ENCODE measurements at regions not wholly inside any gene's neighbourhood (a gene's known extent, or its start where the extent isn't known, plus 50 kb on each side); places are given as distances from the start of the nearest gene placed in this dataset.

DNA sequence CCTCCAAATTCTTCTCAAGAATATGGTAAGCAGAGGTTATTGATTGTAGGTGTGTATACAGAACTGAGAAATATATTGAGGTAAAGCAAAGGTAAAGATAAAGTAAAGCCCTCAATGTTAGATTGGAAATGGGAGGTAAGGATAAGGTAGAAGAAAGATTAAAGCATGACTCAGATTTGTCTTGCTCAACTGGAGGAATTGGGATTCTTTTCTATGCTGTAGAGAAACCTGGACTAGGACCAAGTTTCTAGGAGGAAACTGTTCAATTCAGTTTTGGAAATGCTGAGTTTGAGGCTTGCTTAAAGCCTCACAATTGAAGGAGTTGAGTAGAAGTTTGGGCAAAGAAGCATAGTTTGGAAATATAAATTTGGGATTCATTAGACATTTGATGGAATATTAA, 634.0 kb upstream of the PTCHD4 start:
- no peak overlapping the region for H3K27ac Mint-ChIP-seq (ENCODE audit: unreplicated experiment)
- no peak for DNase-seq (ENCODE audit: low read depth, low spot score)
- no peak overlapping the region for H3K4me3 Mint-ChIP-seq
- TF ChIP-seq, protein P1, sequence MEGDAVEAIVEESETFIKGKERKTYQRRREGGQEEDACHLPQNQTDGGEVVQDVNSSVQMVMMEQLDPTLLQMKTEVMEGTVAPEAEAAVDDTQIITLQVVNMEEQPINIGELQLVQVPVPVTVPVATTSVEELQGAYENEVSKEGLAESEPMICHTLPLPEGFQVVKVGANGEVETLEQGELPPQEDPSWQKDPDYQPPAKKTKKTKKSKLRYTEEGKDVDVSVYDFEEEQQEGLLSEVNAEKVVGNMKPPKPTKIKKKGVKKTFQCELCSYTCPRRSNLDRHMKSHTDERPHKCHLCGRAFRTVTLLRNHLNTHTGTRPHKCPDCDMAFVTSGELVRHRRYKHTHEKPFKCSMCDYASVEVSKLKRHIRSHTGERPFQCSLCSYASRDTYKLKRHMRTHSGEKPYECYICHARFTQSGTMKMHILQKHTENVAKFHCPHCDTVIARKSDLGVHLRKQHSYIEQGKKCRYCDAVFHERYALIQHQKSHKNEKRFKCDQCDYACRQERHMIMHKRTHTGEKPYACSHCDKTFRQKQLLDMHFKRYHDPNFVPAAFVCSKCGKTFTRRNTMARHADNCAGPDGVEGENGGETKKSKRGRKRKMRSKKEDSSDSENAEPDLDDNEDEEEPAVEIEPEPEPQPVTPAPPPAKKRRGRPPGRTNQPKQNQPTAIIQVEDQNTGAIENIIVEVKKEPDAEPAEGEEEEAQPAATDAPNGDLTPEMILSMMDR (conservative IDR thresholded peaks at IDR 0.05), result no peak
- no peaks in the 10 kb centered on the region for H3K9me3 Mint-ChIP-seq
- no peaks in the 10 kb centered on the region for H3K27me3 Mint-ChIP-seq (ENCODE audit: low read depth)
- no peaks in the 10 kb centered on the region for H3K36me3 Mint-ChIP-seq (ENCODE audit: low read depth)
- no peaks in the 10 kb centered on the region for H3K4me1 Mint-ChIP-seq

GRCh38 chr6:48743738-48744137, 632.7 kb upstream of the PTCHD4 start:
- no peak for DNase-seq (ENCODE audit: low read depth, low spot score)
- TF ChIP-seq, protein P1 (conservative IDR thresholded peaks at IDR 0.05), result no peak
- Mint-ChIP-seq H3K27ac (ENCODE audit: unreplicated experiment) (no peak overlapping the region), H3K27me3 (ENCODE audit: low read depth) (no peaks in the 10 kb centered on the region), H3K4me3 (no peak overlapping the region), H3K36me3 (ENCODE audit: low read depth) (no peaks in the 10 kb centered on the region), H3K4me1 (no peaks in the 10 kb centered on the region), H3K9me3 (no peaks in the 10 kb centered on the region)

DNA sequence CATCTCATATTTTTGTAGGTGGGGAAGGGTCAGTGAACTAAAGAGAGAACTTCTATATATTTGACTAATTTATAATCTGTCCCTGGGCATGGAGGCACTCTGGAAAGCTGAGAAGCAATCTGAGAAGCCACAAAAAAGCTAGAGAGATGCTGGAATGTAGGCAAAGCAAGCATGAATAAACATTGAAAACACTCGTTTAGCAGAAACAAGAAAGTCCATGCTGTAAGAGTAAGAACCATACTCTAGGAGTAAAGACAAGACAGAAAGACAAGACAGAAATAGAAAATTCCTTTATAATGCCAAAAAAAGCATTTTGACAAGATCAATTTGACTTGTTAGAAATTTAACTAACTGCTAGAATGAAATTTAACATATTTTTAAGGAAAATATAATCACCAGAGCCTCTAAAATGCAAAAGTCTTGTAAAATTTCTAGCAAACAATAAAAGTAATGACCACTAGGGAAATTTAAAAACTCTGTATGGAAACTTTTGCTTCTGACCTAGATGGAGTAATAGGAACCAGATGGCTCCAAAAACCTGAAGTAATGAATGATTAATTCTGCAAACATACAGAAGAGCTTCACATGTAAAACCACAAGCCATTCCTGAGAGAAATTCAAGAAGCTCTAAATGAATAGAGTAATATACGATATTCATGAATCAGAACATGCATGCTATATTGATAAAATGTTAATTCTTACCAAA, 625.7 kb upstream of the PTCHD4 start:
- Mint-ChIP-seq H3K27me3 (ENCODE audit: low read depth) (no peaks in the 10 kb centered on the region), H3K4me1 (no peaks in the 10 kb centered on the region), H3K36me3 (ENCODE audit: low read depth) (no peaks in the 10 kb centered on the region), H3K27ac (ENCODE audit: unreplicated experiment) (no peak overlapping the region), H3K9me3 (no peaks in the 10 kb centered on the region), H3K4me3 (no peak overlapping the region)
- no peak for DNase-seq (ENCODE audit: low read depth, low spot score)
- TF ChIP-seq, protein P1 (conservative IDR thresholded peaks at IDR 0.05), result no peak

DNA sequence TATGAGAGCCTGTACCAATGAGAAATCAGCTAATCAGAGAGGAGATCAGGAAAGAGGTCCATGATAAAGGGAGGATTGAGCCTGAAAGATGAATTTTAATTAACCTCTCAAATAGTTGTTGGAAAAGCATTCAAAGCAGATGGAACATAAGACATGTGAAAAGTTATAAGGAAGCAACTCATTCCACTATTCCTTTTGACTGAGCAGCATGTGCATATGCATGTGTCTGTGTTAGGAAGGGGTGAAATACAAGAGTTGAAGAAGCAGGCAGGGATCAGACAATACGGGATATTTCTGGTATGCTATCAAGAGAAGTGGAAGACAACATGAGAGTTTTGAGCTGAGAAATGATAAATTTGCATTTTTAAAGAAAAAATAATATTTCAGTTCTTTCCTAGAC, 624.8 kb upstream of the PTCHD4 start:
- no peak for DNase-seq (ENCODE audit: low read depth, low spot score)
- no peaks in the 10 kb centered on the region for H3K27me3 Mint-ChIP-seq (ENCODE audit: low read depth)
- H3K9me3 Mint-ChIP-seq, result peaks cover 4% of the 10 kb centered on the region
- no peaks in the 10 kb centered on the region for H3K4me1 Mint-ChIP-seq
- H3K36me3 Mint-ChIP-seq (ENCODE audit: low read depth), result no peaks in the 10 kb centered on the region
- H3K4me3 Mint-ChIP-seq, result no peak overlapping the region
- H3K27ac Mint-ChIP-seq (ENCODE audit: unreplicated experiment), result no peak overlapping the region
- TF ChIP-seq, protein P1 (conservative IDR thresholded peaks at IDR 0.05), result no peak

GRCh38 chr6:48733581-48733980, 622.6 kb upstream of the PTCHD4 start:
- no peak for DNase-seq (ENCODE audit: low read depth, low spot score)
- H3K4me3 Mint-ChIP-seq, result no peak overlapping the region
- H3K27ac Mint-ChIP-seq (ENCODE audit: unreplicated experiment), result no peak overlapping the region
- H3K4me1 Mint-ChIP-seq, result no peaks in the 10 kb centered on the region
- TF ChIP-seq, protein P1 (conservative IDR thresholded peaks at IDR 0.05), result no peak
- H3K36me3 Mint-ChIP-seq (ENCODE audit: low read depth), result no peaks in the 10 kb centered on the region
- H3K27me3 Mint-ChIP-seq (ENCODE audit: low read depth), result no peaks in the 10 kb centered on the region
- H3K9me3 Mint-ChIP-seq, result peaks cover 4% of the 10 kb centered on the region

All from neural crest cell (in vitro differentiated cells).